ENCODE measurements at regions not wholly inside any gene's neighbourhood (a gene's known extent, or its start where the extent isn't known, plus 50 kb on each side); places are given as distances from the start of the nearest gene placed in this dataset.

DNA sequence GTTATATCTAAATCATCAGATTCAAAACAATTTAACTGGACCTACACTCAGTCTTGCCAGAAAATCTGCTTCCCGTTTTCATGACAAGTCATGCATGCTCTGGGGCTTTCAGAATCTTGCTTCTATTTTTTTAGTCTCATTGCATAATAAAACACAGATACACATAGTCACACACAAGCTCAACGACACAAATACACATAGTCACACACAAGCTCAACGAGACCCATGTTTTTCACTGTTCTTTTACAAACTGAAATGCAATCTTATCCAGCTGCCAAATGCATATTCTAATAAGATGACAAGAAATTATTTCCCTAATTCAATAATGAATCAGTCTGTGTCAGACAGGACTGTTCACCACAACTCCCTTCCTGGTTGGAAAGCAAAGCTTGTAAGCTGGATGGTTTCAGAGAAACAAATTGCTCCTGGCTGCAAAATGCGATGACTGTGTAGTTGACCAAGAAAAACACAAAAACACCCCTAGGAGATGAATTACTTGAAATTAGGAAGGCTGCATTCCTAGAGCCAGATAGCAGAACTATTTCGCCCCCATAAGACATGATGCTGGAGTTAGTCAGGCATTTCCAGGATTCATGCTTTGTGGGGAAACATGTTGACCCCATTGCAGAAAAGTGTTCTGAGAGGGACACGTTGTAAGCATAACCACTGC lies 208.7 kb downstream of the CHIC2 start:
- ChIA-PET POLR2A (interaction anchor here (0.6 to 1.4 kb wide), 5 partner anchors 53 to 535 kb away, joined by 3 to 6 read pairs (median 4); no protein-coding TSS in a partner anchor), CTCF (interaction anchor here (0.6 kb wide), 1 partner anchor 18 kb away, joined by 3 read pairs; no protein-coding TSS in a partner anchor)
- peak; percentile 58 for DNase-seq (ENCODE audit: low read depth, low spot score)
- Histone ChIP-seq H3K27me3 (ENCODE audit: control insufficient read depth, insufficient read depth, low read length) (no peaks in the 10 kb centered on the region), H3K27ac (ENCODE audit: low read depth, low read length) (peak overlapping the region; percentile 66), H3K9me3 (ENCODE audit: control insufficient read depth, insufficient read depth, low read length) (0 out of 2 replicates have a peak, but pooled peaks cover 3% of the 10 kb centered on the region), H3K4me3 (ENCODE audit: low read depth, low read length) (no peak overlapping the region)
- TF ChIP-seq, protein P1, sequence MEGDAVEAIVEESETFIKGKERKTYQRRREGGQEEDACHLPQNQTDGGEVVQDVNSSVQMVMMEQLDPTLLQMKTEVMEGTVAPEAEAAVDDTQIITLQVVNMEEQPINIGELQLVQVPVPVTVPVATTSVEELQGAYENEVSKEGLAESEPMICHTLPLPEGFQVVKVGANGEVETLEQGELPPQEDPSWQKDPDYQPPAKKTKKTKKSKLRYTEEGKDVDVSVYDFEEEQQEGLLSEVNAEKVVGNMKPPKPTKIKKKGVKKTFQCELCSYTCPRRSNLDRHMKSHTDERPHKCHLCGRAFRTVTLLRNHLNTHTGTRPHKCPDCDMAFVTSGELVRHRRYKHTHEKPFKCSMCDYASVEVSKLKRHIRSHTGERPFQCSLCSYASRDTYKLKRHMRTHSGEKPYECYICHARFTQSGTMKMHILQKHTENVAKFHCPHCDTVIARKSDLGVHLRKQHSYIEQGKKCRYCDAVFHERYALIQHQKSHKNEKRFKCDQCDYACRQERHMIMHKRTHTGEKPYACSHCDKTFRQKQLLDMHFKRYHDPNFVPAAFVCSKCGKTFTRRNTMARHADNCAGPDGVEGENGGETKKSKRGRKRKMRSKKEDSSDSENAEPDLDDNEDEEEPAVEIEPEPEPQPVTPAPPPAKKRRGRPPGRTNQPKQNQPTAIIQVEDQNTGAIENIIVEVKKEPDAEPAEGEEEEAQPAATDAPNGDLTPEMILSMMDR (IDR thresholded peaks at IDR 0.05; ENCODE audit: low read depth, low read length): no peak

DNA sequence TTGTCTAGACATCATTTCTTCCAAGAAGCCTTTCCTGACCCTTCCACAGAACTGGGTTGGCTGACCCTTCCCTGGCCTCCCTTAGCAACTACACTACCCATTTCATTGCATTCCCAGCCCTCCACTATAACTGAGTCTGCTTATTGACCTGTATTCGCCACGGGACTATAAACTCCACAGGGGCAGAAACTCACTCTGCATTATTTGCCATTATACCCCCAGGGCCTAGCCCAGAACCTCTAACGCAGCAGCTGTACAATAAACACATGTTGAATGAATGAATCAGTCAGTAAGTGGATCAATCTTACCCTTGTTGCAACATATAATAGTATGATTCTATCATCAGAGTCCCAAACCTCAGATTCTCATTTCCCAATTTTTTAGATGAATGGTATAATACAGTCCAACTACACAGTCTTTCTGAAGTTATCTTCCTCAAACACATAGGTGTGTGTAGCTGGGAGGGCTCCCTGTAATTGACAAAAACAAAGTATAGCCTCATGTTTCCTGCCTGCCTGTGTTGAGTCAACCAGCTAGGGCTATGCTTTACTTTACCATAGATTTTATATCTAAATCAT lies 209.3 kb downstream of the CHIC2 start:
- TF ChIP-seq, protein P1 (IDR thresholded peaks at IDR 0.05; ENCODE audit: low read depth, low read length): no peak
- ChIA-PET CTCF (interaction anchor here (0.6 kb wide), 1 partner anchor 17 kb away, joined by 3 read pairs; no protein-coding TSS in a partner anchor), POLR2A (interaction anchor here (0.6 to 1.4 kb wide), 4 partner anchors 69 to 534 kb away, joined by 3 to 6 read pairs (median 4); no protein-coding TSS in a partner anchor)
- DNase-seq (ENCODE audit: low read depth, low spot score): no peak
- Histone ChIP-seq H3K4me3 (ENCODE audit: low read depth, low read length) (no peak overlapping the region), H3K27me3 (ENCODE audit: control insufficient read depth, insufficient read depth, low read length) (no peaks in the 10 kb centered on the region), H3K27ac (ENCODE audit: low read depth, low read length) (peak overlapping the region; percentile 62), H3K9me3 (ENCODE audit: control insufficient read depth, insufficient read depth, low read length) (0 out of 2 replicates have a peak, but pooled peaks cover 3% of the 10 kb centered on the region)

DNA sequence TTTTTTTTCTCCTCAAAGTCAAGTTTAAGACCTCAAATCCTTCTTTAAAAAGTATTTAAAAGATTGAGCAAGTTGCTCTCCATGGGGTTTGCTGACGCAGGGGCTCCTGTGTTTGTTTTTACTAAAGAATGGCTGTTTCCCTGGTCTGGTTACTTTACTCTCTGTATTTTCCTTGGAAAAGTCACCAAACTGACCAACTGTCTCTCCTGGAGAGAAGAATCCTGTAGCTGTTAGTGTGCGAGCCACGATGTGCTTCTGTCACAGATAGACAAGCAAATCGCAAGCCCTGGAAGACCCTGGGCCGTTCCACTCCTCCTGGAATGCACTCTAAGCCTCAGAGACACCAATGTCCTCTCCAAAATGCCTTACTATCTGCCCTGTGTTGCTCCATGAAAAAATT lies 212.1 kb downstream of the CHIC2 start:
- Histone ChIP-seq H3K27me3 (ENCODE audit: control insufficient read depth, insufficient read depth, low read length) (no peaks in the 10 kb centered on the region), H3K9me3 (ENCODE audit: control insufficient read depth, insufficient read depth, low read length) (no peaks in the 10 kb centered on the region), H3K27ac (ENCODE audit: low read depth, low read length) (peak overlapping the region; percentile 86), H3K4me3 (ENCODE audit: low read depth, low read length) (no peak overlapping the region)
- TF ChIP-seq, protein P1 (IDR thresholded peaks at IDR 0.05; ENCODE audit: low read depth, low read length): no peak
- CTCF ChIA-PET: interaction anchor here (1.2 kb wide), 1 partner anchor 381 kb away, joined by 3 read pairs; no protein-coding TSS in a partner anchor
- POLR2A ChIA-PET: no interaction called here
- DNase-seq (ENCODE audit: low read depth, low spot score): no peak

GRCh38 chr4:53847965-53848364 lies 216.4 kb downstream of the CHIC2 start:
- Histone ChIP-seq H3K4me3 (ENCODE audit: low read depth, low read length) (no peak overlapping the region), H3K9me3 (ENCODE audit: control insufficient read depth, insufficient read depth, low read length) (no peaks in the 10 kb centered on the region), H3K27ac (ENCODE audit: low read depth, low read length) (no peak overlapping the region), H3K27me3 (ENCODE audit: control insufficient read depth, insufficient read depth, low read length) (no peaks in the 10 kb centered on the region)
- no peak for DNase-seq (ENCODE audit: low read depth, low spot score)
- CTCF ChIA-PET: no interaction called here
- POLR2A ChIA-PET: no interaction called here
- TF ChIP-seq, protein P1 (IDR thresholded peaks at IDR 0.05; ENCODE audit: low read depth, low read length): no peak

GRCh38 chr4:53844551-53844950 lies 219.9 kb downstream of the CHIC2 start:
- no peak overlapping the region for H3K27ac ChIP-seq (ENCODE audit: low read depth, low read length)
- POLR2A ChIA-PET: no interaction called here
- no peak for DNase-seq (ENCODE audit: low read depth, low spot score)
- no peaks in the 10 kb centered on the region for H3K27me3 ChIP-seq (ENCODE audit: control insufficient read depth, insufficient read depth, low read length)
- H3K9me3 ChIP-seq (ENCODE audit: control insufficient read depth, insufficient read depth, low read length): no peaks in the 10 kb centered on the region
- no peak overlapping the region for H3K4me3 ChIP-seq (ENCODE audit: low read depth, low read length)
- TF ChIP-seq, protein P1 (IDR thresholded peaks at IDR 0.05; ENCODE audit: low read depth, low read length): no peak
- CTCF ChIA-PET: no interaction called here
